ENCODE measurements at regions not wholly inside any gene's neighbourhood (a gene's known extent, or its start where the extent isn't known, plus 50 kb on each side); places are given as distances from the start of the nearest gene placed in this dataset.

DNA sequence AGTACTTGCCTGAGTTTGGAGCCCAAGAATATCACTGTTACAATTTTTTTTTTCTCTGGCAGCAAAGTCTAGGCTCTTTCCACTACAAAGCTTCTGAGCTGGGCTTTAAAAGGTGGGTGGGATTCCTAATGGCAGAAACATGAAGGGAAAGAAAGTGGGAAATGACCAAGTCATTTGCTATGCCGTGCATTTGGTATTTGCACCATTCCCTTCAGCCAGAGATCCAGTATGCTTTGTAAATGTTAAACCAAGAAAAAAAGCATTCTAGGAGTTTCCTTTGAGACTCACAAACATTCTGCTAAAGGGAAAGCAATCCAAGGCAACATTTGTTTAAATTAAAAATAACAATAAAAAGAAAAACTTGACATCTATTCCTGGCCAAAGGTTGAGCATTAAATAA, 451.2 kb downstream of the RAB28 start:
- Histone ChIP-seq H3K4me1 (ENCODE audit: control insufficient read depth in 2 of 2, insufficient read depth in 2 of 2, low read length in 2 of 2) (no peaks in the 10 kb centered on the region), H3K9ac (ENCODE audit: low read depth in 1 of 2, low read length in 2 of 2) (no peak overlapping the region), H3K27ac (ENCODE audit: low read depth in 2 of 2, low read length in 2 of 2) (no peak overlapping the region), H3K27me3 (ENCODE audit: control insufficient read depth in 2 of 2, insufficient read depth in 2 of 2, low read length in 2 of 2) (no peaks in the 10 kb centered on the region), H3K9me3 (ENCODE audit: control insufficient read depth in 2 of 2, low read length in 2 of 2) (no peaks in the 10 kb centered on the region), H3K4me3 (ENCODE audit: low read length in 2 of 2) (no peak overlapping the region), H3K36me3 (ENCODE audit: control insufficient read depth in 2 of 2, insufficient read depth in 2 of 2, low read length in 2 of 2) (no peaks in the 10 kb centered on the region)

DNA sequence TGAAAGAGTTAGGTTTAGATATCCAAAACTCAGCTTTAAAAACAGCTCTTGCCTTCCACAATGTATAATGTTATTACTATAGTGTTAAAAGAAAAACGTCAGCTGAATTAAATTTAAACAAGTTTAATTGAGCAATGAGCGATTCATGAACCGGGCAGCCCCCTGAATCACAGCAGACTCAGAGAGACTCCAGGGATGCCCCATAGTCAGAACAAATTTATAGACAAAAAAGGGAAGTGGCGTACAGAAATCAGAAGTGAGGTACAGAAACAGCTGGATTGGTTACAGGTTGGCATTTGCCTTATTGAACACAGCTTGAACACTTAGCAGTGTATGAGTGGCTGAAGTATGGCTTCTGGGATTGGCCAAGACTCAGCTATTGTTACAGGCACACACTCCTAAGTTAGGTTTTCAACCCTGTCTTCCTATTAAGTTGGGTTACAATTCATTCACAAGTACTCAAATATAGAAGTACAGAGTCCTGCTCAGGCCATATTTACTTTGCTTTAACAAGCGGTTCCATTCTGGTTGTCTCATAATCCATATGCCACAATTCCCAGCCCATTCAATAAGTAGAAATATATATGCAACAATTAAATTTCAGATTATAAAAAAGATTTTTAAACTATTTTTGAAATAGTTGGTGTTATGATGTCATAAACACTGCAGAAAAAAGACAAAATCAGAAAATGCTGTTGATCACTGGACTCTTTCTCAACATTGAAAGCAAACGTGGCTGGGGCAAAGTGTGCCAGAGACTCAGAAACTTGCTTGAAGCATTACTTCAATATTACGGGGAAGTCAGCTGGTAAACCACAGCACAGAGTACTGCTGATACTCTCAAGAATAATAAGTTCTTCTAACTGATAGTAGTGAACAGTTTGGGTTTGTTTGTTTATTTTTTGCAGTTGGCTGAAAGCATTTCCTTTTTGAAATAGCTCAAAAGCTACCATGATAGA, 459.7 kb downstream of the RAB28 start:
- no peak overlapping the region for H3K27ac ChIP-seq (ENCODE audit: low read depth in 2 of 2, low read length in 2 of 2)
- H3K4me1 ChIP-seq (ENCODE audit: control insufficient read depth in 2 of 2, insufficient read depth in 2 of 2, low read length in 2 of 2), result no peaks in the 10 kb centered on the region
- H3K4me3 ChIP-seq (ENCODE audit: low read length in 2 of 2), result no peak overlapping the region
- no peaks in the 10 kb centered on the region for H3K9me3 ChIP-seq (ENCODE audit: control insufficient read depth in 2 of 2, low read length in 2 of 2)
- no peaks in the 10 kb centered on the region for H3K36me3 ChIP-seq (ENCODE audit: control insufficient read depth in 2 of 2, insufficient read depth in 2 of 2, low read length in 2 of 2)
- no peaks in the 10 kb centered on the region for H3K27me3 ChIP-seq (ENCODE audit: control insufficient read depth in 2 of 2, insufficient read depth in 2 of 2, low read length in 2 of 2)
- H3K9ac ChIP-seq (ENCODE audit: low read depth in 1 of 2, low read length in 2 of 2), result no peak overlapping the region

DNA sequence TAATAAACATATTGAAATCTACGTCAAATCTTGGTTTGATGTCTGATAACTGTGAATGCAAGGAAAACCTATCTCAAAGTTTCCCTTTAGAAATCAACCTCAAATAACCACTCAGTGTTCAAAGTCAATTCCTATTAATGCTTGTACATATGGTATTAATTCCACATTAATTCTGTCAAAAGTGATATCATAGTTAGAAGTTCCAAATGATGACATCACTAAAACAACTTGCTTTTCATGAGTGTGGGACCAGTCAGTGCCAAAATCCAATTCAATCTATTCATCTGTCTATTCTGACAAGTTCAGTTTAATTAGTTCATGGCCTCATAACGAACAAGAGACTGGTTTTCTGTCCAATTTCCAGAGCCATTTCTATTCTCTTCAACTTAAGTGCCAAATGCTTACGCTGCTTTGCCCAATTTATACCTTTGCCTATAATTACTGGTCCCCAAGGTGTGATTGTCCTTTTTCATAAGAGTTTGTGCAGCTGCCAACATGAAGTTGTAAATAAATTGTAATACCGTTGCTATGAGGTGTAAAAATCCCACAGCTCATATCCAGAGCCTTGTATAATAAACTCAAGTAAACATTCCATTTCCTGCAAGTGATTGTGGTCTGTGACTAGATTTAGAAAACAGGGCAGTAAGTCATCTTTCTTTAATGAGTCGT, 476.2 kb downstream of the RAB28 start:
- Histone ChIP-seq H3K36me3 (ENCODE audit: control insufficient read depth in 2 of 2, insufficient read depth in 2 of 2, low read length in 2 of 2) (no peaks in the 10 kb centered on the region), H3K4me1 (ENCODE audit: control insufficient read depth in 2 of 2, insufficient read depth in 2 of 2, low read length in 2 of 2) (no peaks in the 10 kb centered on the region), H3K27ac (ENCODE audit: low read depth in 2 of 2, low read length in 2 of 2) (no peak overlapping the region), H3K9me3 (ENCODE audit: control insufficient read depth in 2 of 2, low read length in 2 of 2) (no peaks in the 10 kb centered on the region), H3K9ac (ENCODE audit: low read depth in 1 of 2, low read length in 2 of 2) (no peak overlapping the region), H3K4me3 (ENCODE audit: low read length in 2 of 2) (no peak overlapping the region), H3K27me3 (ENCODE audit: control insufficient read depth in 2 of 2, insufficient read depth in 2 of 2, low read length in 2 of 2) (no peaks in the 10 kb centered on the region)

DNA sequence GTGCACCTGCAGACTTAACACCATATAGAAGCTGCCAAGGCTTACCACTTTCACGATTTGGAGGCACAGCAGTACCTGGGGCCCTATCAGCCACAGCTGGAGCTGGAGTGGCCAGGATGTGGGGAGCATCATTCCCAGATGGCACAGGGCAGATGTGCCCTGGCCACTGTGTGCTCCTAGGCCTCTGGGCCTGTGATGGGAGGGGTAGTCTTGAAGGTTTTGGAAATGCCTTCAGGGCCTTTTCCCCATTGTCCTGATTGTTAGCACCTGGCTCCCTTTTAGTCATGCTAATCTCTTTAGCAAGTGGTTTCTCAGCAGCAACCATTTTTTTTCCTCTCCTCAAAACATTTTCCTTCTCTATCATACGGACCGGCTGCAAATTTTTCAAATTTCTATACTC, 490.2 kb downstream of the RAB28 start:
- Histone ChIP-seq H3K9me3 (ENCODE audit: control insufficient read depth in 2 of 2, low read length in 2 of 2) (peaks cover 0 to 4% of the 10 kb centered on the region in 2 donors), H3K4me3 (ENCODE audit: low read length in 2 of 2) (no peak overlapping the region), H3K9ac (ENCODE audit: low read depth in 1 of 2, low read length in 2 of 2) (no peak overlapping the region), H3K27me3 (ENCODE audit: control insufficient read depth in 2 of 2, insufficient read depth in 2 of 2, low read length in 2 of 2) (no peaks in the 10 kb centered on the region), H3K36me3 (ENCODE audit: control insufficient read depth in 2 of 2, insufficient read depth in 2 of 2, low read length in 2 of 2) (no peaks in the 10 kb centered on the region), H3K4me1 (ENCODE audit: control insufficient read depth in 2 of 2, insufficient read depth in 2 of 2, low read length in 2 of 2) (no peaks in the 10 kb centered on the region), H3K27ac (ENCODE audit: low read depth in 2 of 2, low read length in 2 of 2) (no peak overlapping the region)

DNA sequence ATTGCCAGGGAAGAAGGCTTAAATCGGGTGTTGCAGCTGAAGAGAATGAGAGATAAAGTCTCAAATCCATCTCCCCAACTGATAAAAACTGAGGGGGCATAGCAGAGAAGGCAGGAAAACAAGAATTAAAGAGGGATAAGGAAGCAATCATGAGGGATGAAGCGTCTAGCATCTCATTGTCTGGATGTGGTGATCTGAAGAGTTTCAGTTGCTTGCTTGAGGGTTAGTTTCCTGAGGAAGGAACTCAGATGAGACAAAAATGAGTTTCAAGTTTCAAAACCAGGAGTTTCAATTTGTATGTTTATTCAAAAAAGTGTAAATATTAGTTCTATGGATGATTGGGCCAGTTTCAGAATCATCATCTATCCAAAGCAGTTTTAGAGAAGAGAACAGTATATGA, 496.9 kb downstream of the RAB28 start:
- H3K4me3 ChIP-seq (ENCODE audit: low read length in 2 of 2), result no peak overlapping the region
- H3K9me3 ChIP-seq (ENCODE audit: control insufficient read depth in 2 of 2, low read length in 2 of 2), result no peaks in the 10 kb centered on the region
- H3K9ac ChIP-seq (ENCODE audit: low read depth in 1 of 2, low read length in 2 of 2), result no peak overlapping the region
- H3K36me3 ChIP-seq (ENCODE audit: control insufficient read depth in 2 of 2, insufficient read depth in 2 of 2, low read length in 2 of 2), result no peaks in the 10 kb centered on the region
- no peaks in the 10 kb centered on the region for H3K4me1 ChIP-seq (ENCODE audit: control insufficient read depth in 2 of 2, insufficient read depth in 2 of 2, low read length in 2 of 2)
- no peaks in the 10 kb centered on the region for H3K27me3 ChIP-seq (ENCODE audit: control insufficient read depth in 2 of 2, insufficient read depth in 2 of 2, low read length in 2 of 2)
- H3K27ac ChIP-seq (ENCODE audit: low read depth in 2 of 2, low read length in 2 of 2), result no peak overlapping the region

DNA sequence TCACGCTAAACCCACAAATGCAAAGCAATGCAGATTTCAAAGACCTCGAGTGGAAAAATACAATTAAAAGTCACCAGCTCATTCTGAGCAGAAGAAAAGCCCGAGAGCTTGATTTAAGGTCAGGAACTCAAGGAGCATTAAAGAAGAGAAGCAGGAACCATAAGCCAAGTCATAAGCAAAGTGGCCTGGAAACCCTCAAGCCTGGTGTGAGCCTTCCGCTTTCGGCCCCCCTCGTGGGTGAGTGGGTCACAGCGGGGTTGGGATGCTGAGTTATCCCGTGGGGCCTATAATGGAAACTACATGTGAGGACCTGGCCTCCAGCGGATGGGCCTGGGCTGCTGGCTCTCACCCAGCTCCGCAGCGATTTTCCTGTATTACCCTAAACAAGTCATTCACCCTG, 504.3 kb downstream of the RAB28 start:
- no peak overlapping the region for H3K27ac ChIP-seq (ENCODE audit: low read depth in 2 of 2, low read length in 2 of 2)
- no peaks in the 10 kb centered on the region for H3K4me1 ChIP-seq (ENCODE audit: control insufficient read depth in 2 of 2, insufficient read depth in 2 of 2, low read length in 2 of 2)
- no peak overlapping the region for H3K4me3 ChIP-seq (ENCODE audit: low read length in 2 of 2)
- peaks cover 0 to 2% of the 10 kb centered on the region in 2 donors for H3K9me3 ChIP-seq (ENCODE audit: control insufficient read depth in 2 of 2, low read length in 2 of 2)
- no peaks in the 10 kb centered on the region for H3K27me3 ChIP-seq (ENCODE audit: control insufficient read depth in 2 of 2, insufficient read depth in 2 of 2, low read length in 2 of 2)
- no peaks in the 10 kb centered on the region for H3K36me3 ChIP-seq (ENCODE audit: control insufficient read depth in 2 of 2, insufficient read depth in 2 of 2, low read length in 2 of 2)
- H3K9ac ChIP-seq (ENCODE audit: low read depth in 1 of 2, low read length in 2 of 2), result no peak overlapping the region

DNA sequence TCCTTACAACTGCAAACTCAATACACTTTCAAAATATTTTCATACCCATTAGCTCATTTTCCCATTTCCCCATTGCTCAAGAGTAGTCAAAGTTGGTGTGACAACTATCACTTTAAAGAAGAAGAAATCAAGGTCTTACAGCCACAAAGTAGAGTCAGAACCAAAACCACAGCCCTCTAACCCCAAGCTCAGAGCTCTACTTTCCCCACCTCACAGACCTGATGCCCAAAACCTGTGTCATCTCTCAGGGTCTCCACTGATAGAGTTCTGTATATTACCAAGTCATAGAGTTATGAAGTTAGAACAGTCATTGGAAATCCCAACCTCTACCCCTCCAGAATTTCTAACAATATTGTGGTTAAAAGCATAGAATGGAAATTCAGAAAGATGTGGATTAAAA, 505.8 kb downstream of the RAB28 start:
- Histone ChIP-seq H3K4me1 (ENCODE audit: control insufficient read depth in 2 of 2, insufficient read depth in 2 of 2, low read length in 2 of 2) (no peaks in the 10 kb centered on the region), H3K27ac (ENCODE audit: low read depth in 2 of 2, low read length in 2 of 2) (no peak overlapping the region), H3K9me3 (ENCODE audit: control insufficient read depth in 2 of 2, low read length in 2 of 2) (peaks cover 0 to 2% of the 10 kb centered on the region in 2 donors)

DNA sequence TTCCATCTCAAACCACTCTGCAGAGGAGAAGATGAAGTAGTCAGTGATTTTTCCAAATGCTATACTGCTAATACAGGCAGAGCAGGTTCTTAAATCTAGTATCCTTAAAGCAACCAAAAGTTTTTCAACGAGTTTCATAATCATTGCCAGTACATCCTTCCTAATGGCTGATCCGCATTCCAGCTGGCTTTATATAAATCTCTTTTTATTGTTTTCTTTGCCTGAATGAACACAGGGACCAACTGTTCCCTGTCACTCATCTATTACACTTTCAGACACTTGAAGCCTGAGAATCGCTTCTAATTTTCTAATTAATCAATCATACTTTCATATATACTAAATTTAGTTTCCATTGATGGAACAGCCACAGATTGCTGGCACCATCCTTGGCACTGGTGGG, 508.6 kb downstream of the RAB28 start:
- Histone ChIP-seq H3K27ac (ENCODE audit: low read depth in 2 of 2, low read length in 2 of 2) (no peak overlapping the region), H3K4me1 (ENCODE audit: control insufficient read depth in 2 of 2, insufficient read depth in 2 of 2, low read length in 2 of 2) (no peaks in the 10 kb centered on the region), H3K9me3 (ENCODE audit: control insufficient read depth in 2 of 2, low read length in 2 of 2) (peaks cover 0 to 2% of the 10 kb centered on the region in 2 donors), H3K4me3 (ENCODE audit: low read length in 2 of 2) (no peak overlapping the region), H3K9ac (ENCODE audit: low read depth in 1 of 2, low read length in 2 of 2) (no peak overlapping the region), H3K36me3 (ENCODE audit: control insufficient read depth in 2 of 2, insufficient read depth in 2 of 2, low read length in 2 of 2) (no peaks in the 10 kb centered on the region), H3K27me3 (ENCODE audit: control insufficient read depth in 2 of 2, insufficient read depth in 2 of 2, low read length in 2 of 2) (no peaks in the 10 kb centered on the region)

More for the DNA sequence above, 505.8 kb downstream of the RAB28 start:
- Histone ChIP-seq H3K4me3 (ENCODE audit: low read length in 2 of 2) (no peak overlapping the region), H3K9ac (ENCODE audit: low read depth in 1 of 2, low read length in 2 of 2) (no peak overlapping the region), H3K27me3 (ENCODE audit: control insufficient read depth in 2 of 2, insufficient read depth in 2 of 2, low read length in 2 of 2) (no peaks in the 10 kb centered on the region), H3K36me3 (ENCODE audit: control insufficient read depth in 2 of 2, insufficient read depth in 2 of 2, low read length in 2 of 2) (no peaks in the 10 kb centered on the region)

DNA sequence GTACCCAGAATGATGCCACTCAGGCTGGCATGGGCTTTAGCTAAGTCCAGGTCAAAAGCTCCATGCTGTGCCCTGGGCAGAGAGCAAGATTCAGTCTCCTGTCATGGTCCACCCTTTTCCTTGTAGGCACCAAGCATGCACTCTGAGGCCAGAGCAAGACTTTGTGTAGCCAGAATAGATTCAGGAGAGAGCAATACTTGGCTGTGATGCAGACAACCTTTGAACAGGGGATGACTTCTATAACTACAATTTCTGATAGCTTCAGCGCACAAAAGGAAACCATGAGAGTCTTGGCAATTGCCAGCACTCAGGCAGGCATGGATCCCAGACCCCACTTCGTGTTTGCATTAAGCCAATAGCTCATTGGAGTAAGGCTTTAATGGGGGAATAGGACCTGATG, 510.6 kb downstream of the RAB28 start:
- Histone ChIP-seq H3K9me3 (ENCODE audit: control insufficient read depth in 2 of 2, low read length in 2 of 2) (no peaks in the 10 kb centered on the region), H3K4me3 (ENCODE audit: low read length in 2 of 2) (no peak overlapping the region), H3K36me3 (ENCODE audit: control insufficient read depth in 2 of 2, insufficient read depth in 2 of 2, low read length in 2 of 2) (no peaks in the 10 kb centered on the region), H3K27me3 (ENCODE audit: control insufficient read depth in 2 of 2, insufficient read depth in 2 of 2, low read length in 2 of 2) (no peaks in the 10 kb centered on the region), H3K27ac (ENCODE audit: low read depth in 2 of 2, low read length in 2 of 2) (no peak overlapping the region), H3K4me1 (ENCODE audit: control insufficient read depth in 2 of 2, insufficient read depth in 2 of 2, low read length in 2 of 2) (no peaks in the 10 kb centered on the region), H3K9ac (ENCODE audit: low read depth in 1 of 2, low read length in 2 of 2) (no peak overlapping the region)

DNA sequence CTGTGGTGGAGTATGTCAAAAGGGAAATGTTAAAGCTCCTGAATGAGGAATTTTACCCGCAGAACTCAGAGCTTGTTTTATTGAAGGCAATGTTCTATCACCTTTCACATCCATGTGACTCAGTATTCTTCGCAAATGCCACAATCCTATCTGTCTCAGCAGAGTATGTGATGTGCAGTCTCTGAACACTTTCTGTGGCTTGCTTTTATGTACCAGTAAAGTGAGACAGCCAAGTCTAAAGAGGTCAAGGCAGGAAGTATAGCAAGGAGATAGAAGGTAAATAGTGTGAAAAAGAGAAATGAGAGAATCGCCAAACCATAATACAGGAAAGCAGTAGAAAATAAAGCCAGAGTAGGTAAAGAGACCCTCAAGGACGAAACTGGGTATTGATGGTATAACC, 515.8 kb downstream of the RAB28 start:
- Histone ChIP-seq H3K36me3 (ENCODE audit: control insufficient read depth in 2 of 2, insufficient read depth in 2 of 2, low read length in 2 of 2) (no peaks in the 10 kb centered on the region), H3K9me3 (ENCODE audit: control insufficient read depth in 2 of 2, low read length in 2 of 2) (no peaks in the 10 kb centered on the region), H3K27me3 (ENCODE audit: control insufficient read depth in 2 of 2, insufficient read depth in 2 of 2, low read length in 2 of 2) (no peaks in the 10 kb centered on the region), H3K27ac (ENCODE audit: low read depth in 2 of 2, low read length in 2 of 2) (no peak overlapping the region), H3K4me3 (ENCODE audit: low read length in 2 of 2) (no peak overlapping the region), H3K4me1 (ENCODE audit: control insufficient read depth in 2 of 2, insufficient read depth in 2 of 2, low read length in 2 of 2) (no peaks in the 10 kb centered on the region), H3K9ac (ENCODE audit: low read depth in 1 of 2, low read length in 2 of 2) (no peak overlapping the region)
